MCF 10A (cell line): ENCODE measurements at regions not wholly inside any gene's neighbourhood (a gene's known extent, or its start where the extent isn't known, plus 50 kb on each side); places are given as distances from the start of the nearest gene placed in this dataset.

Experiments used
- BruUV-seq: library from RNA; stranded (reverse); fragments of 400-500 nt; replicated peaks from 2 replicates; lab custom pipeline; 2021; lab: Mats Ljungman, UMichigan
- CTCF ChIA-PET: fragments of 300-600 bp; sonication (Branson Sonifier 250); formaldehyde crosslinking; extraction: SDS; loops from one replicate; lab custom pipeline; 2021; ENCODE audit warnings: antibody characterized with exemption, inconsistent platforms; lab: Yijun Ruan, JAX
- POLR2A ChIA-PET: fragments of 300-600, 350-650 bp; sonication (Branson Sonifier 250); formaldehyde crosslinking; extraction: SDS; loops from one replicate; lab custom pipeline; 2020; ENCODE audit warnings: antibody characterized with exemption, inconsistent platforms; lab: Yijun Ruan, JAX
- DNase-seq: peaks from one replicate; pipeline ENCODE4 v3.0.0-alpha.2; 2018; ENCODE audit not compliant: unreplicated experiment
- H3K27ac Mint-ChIP-seq: one replicate; pipeline ENCODE4 v1.8.0; 2022; ENCODE audit warnings: mild to moderate bottlenecking, low read depth, mixed read lengths; ENCODE audit not compliant: unreplicated experiment
- H3K27me3 Mint-ChIP-seq: one replicate; pipeline ENCODE4 v1.8.0; 2022; ENCODE audit warnings: mixed read lengths; ENCODE audit not compliant: insufficient read depth, unreplicated experiment
- H3K36me3 Mint-ChIP-seq: one replicate; pipeline ENCODE4 v1.8.0; 2022; ENCODE audit warnings: mild to moderate bottlenecking, moderate library complexity, mixed read lengths; ENCODE audit not compliant: insufficient read depth, unreplicated experiment
- H3K4me1 Mint-ChIP-seq: one replicate; pipeline ENCODE4 v1.8.0; 2022; ENCODE audit warnings: mixed read lengths; ENCODE audit not compliant: insufficient read depth, unreplicated experiment
- H3K4me3 Mint-ChIP-seq: one replicate; pipeline ENCODE4 v1.8.0; 2022; ENCODE audit warnings: mild to moderate bottlenecking, moderate library complexity, mixed read lengths; ENCODE audit not compliant: unreplicated experiment
- H3K9me3 Mint-ChIP-seq: one replicate; pipeline ENCODE4 v1.8.0; 2022; ENCODE audit warnings: mixed read lengths; ENCODE audit not compliant: unreplicated experiment
- CTCF ChIP-seq: fragments of 200-600 bp; IDR thresholded peaks from one replicate; pipeline ENCODE4 v1.8.0; 2022; ENCODE audit warnings: antibody characterized with exemption, mild to moderate bottlenecking; ENCODE audit not compliant: unreplicated experiment
- intact Hi-C: fragments of 100-400 bp; cut with micrococcal nuclease; formaldehyde crosslinking; loops from 2 replicates; pipeline ENCODE4 v1.14.1; 2022

GRCh38 chr5:4185127-4185526 is 589.5 kb downstream of the IRX1 start:
- CTCF ChIA-PET = no interaction called here
- no TSS peak for BruUV-seq
- H3K4me1 Mint-ChIP-seq = no peaks in the 10 kb centered on the region
- peaks cover 32% of the 10 kb centered on the region for H3K9me3 Mint-ChIP-seq
- no peaks in the 10 kb centered on the region for H3K36me3 Mint-ChIP-seq
- TF ChIP-seq CTCF = no peak
- H3K4me3 Mint-ChIP-seq = no peak overlapping the region
- POLR2A ChIA-PET = no interaction called here
- no peaks in the 10 kb centered on the region for H3K27me3 Mint-ChIP-seq
- intact Hi-C loops = no loop called here
- no peak overlapping the region for H3K27ac Mint-ChIP-seq
- no peak for DNase-seq

- Mint-ChIP-seq H3K9me3 (peaks cover 27% of the 10 kb centered on the region), H3K36me3 (no peaks in the 10 kb centered on the region), H3K27ac (no peak overlapping the region), H3K27me3 (no peaks in the 10 kb centered on the region), H3K4me1 (no peaks in the 10 kb centered on the region), H3K4me3 (no peak overlapping the region)
- ChIA-PET POLR2A (interaction anchor here (0.6 kb wide), 1 partner anchor 12 kb away, joined by 3 read pairs; no protein-coding TSS in a partner anchor), CTCF (no interaction called here)
- no TSS peak for BruUV-seq
- intact Hi-C loops = no loop called here
- TF ChIP-seq CTCF = no peak
- DNase-seq = no peak
Measured at GRCh38 chr5:4188704-4189103, 593.1 kb downstream of the IRX1 start.

GRCh38 chr5:4189317-4189716 is 593.7 kb downstream of the IRX1 start:
- Mint-ChIP-seq H3K4me1 (no peaks in the 10 kb centered on the region), H3K27me3 (no peaks in the 10 kb centered on the region), H3K36me3 (no peaks in the 10 kb centered on the region), H3K9me3 (peaks cover 26% of the 10 kb centered on the region), H3K27ac (no peak overlapping the region), H3K4me3 (no peak overlapping the region)
- no peak for DNase-seq
- no peak for TF ChIP-seq CTCF
- BruUV-seq = no TSS peak
- intact Hi-C loops = no loop called here
- ChIA-PET POLR2A (no interaction called here), CTCF (no interaction called here)

GRCh38 chr5:4191041-4191440 is 595.4 kb downstream of the IRX1 start:
- ChIA-PET POLR2A (no interaction called here), CTCF (no interaction called here)
- intact Hi-C loops = no loop called here
- Mint-ChIP-seq H3K27me3 (no peaks in the 10 kb centered on the region), H3K4me3 (no peak overlapping the region), H3K27ac (no peak overlapping the region), H3K4me1 (no peaks in the 10 kb centered on the region), H3K9me3 (peaks cover 15% of the 10 kb centered on the region), H3K36me3 (no peaks in the 10 kb centered on the region)
- DNase-seq = no peak
- BruUV-seq = no TSS peak
- no peak for TF ChIP-seq CTCF
